NAMALWA (cell line): ENCODE measurements at regions not wholly inside any gene's neighbourhood (a gene's known extent, or its start where the extent isn't known, plus 50 kb on each side); places are given as distances from the start of the nearest gene placed in this dataset.
"Not testable (repeated sequence)": the region's sequence is repeated elsewhere in the genome, so short reads cannot be mapped to it uniquely, and the experiment has no call there.

Experiments
- DNase-seq: peaks from one replicate; pipeline ENCODE4 v3.0.0-alpha.2; 2015; ENCODE audit warnings: low spot score

- not testable (repeated sequence) for DNase-seq
Measured at GRCh38 chrX:31014474-31014873, 57.4 kb downstream of the FTHL17 start.

- no peak for DNase-seq
Measured at GRCh38 chrX:31012509-31013025, 59.3 kb downstream of the FTHL17 start.

GRCh38 chrX:31007321-31007720 is 64.5 kb downstream of the FTHL17 start:
- no peak for DNase-seq

GRCh38 chrX:31006027-31006426 is 65.8 kb downstream of the FTHL17 start:
- DNase-seq = no peak

GRCh38 chrX:30997411-30997810 is 74.4 kb downstream of the FTHL17 start:
- no peak for DNase-seq

- no peak for DNase-seq
Measured at GRCh38 chrX:30995705-30996104, 76.1 kb downstream of the FTHL17 start.

GRCh38 chrX:30995060-30995700 is 76.7 kb downstream of the FTHL17 start:
- DNase-seq = no peak

- DNase-seq = not testable (repeated sequence)
Measured at GRCh38 chrX:30994018-30994417, 77.8 kb downstream of the FTHL17 start.

- DNase-seq = no peak
Measured at GRCh38 chrX:30992381-30992904, 79.4 kb downstream of the FTHL17 start.

- no peak for DNase-seq
Measured at GRCh38 chrX:30990361-30990760, 81.5 kb downstream of the FTHL17 start.

GRCh38 chrX:30982467-30982866 is 89.4 kb downstream of the FTHL17 start:
- no peak for DNase-seq

GRCh38 chrX:30981968-30982367 is 89.9 kb downstream of the FTHL17 start:
- DNase-seq = no peak

- DNase-seq = no peak
Measured at GRCh38 chrX:30979271-30979670, 90.2 kb upstream of the TAB3 start.

GRCh38 chrX:30975467-30975866 is 86.4 kb upstream of the TAB3 start:
- DNase-seq = no peak

- peak; percentile 0 for DNase-seq
Measured at GRCh38 chrX:30973784-30974427, 84.9 kb upstream of the TAB3 start.

GRCh38 chrX:30971774-30972603 is 82.9 kb upstream of the TAB3 start:
- peak; percentile 48 for DNase-seq

GRCh38 chrX:30967516-30967915 is 78.5 kb upstream of the TAB3 start:
- no peak for DNase-seq

GRCh38 chrX:30965767-30966166 is 76.7 kb upstream of the TAB3 start:
- no peak for DNase-seq

- no peak for DNase-seq
Measured at GRCh38 chrX:30961387-30962174, 72.5 kb upstream of the TAB3 start.

GRCh38 chrX:30957753-30958152 is 68.7 kb upstream of the TAB3 start:
- DNase-seq = no peak

GRCh38 chrX:30955687-30956086 is 66.6 kb upstream of the TAB3 start:
- DNase-seq = no peak

GRCh38 chrX:30951003-30951402 is 61.9 kb upstream of the TAB3 start:
- DNase-seq = no peak
